ENCODE measurements at regions not wholly inside any gene's neighbourhood (a gene's known extent, or its start where the extent isn't known, plus 50 kb on each side); places are given as distances from the start of the nearest gene placed in this dataset.

DNA sequence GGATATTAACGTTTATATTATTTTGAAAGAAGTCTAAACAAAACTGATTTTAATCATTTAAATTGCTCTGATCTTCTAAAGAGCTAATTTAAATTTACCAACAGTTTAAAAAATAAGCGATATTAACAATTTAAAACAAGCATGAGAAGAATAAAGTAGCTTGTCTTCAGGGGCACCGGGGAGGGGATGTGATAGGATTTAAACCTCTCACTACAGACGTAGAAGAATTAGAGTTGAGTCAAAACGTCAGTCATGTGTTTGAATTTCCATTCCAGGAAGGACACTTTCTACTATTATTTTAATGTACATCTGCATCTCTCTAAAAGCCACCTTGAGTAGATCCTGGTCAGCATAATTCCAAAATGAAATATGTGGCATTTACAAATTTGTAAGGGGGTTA is 58.2 kb upstream of the TPTE start:
- TF ChIP-seq POLR2A (IDR thresholded peaks at IDR 0.05) (no peak), POLR2AphosphoS5 (IDR thresholded peaks at IDR 0.05) (no peak)
- TF ChIP-seq, protein P1, sequence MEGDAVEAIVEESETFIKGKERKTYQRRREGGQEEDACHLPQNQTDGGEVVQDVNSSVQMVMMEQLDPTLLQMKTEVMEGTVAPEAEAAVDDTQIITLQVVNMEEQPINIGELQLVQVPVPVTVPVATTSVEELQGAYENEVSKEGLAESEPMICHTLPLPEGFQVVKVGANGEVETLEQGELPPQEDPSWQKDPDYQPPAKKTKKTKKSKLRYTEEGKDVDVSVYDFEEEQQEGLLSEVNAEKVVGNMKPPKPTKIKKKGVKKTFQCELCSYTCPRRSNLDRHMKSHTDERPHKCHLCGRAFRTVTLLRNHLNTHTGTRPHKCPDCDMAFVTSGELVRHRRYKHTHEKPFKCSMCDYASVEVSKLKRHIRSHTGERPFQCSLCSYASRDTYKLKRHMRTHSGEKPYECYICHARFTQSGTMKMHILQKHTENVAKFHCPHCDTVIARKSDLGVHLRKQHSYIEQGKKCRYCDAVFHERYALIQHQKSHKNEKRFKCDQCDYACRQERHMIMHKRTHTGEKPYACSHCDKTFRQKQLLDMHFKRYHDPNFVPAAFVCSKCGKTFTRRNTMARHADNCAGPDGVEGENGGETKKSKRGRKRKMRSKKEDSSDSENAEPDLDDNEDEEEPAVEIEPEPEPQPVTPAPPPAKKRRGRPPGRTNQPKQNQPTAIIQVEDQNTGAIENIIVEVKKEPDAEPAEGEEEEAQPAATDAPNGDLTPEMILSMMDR (IDR thresholded peaks at IDR 0.05) = no peak

Data from prostate gland (tissue), 2 donors.